Prostate gland (tissue), 2 donors: ENCODE measurements at regions not wholly inside any gene's neighbourhood (a gene's known extent, or its start where the extent isn't known, plus 50 kb on each side); places are given as distances from the start of the nearest gene placed in this dataset.

Experiments
- CTCF ChIP-seq, 4 experiments: fragments of 200-600 bp in 2 of 4; fragments of 450-650 bp in 2 of 4; sonication (generic) in 2 of 4; IDR thresholded peaks; 1 replicate in 3 of 4; 2 replicates in 1 of 4; pipeline ENCODE4 v1.5.1; 2016 to 2019; ENCODE audit warnings: antibody characterized with exemption in 4 of 4, mild to moderate bottlenecking in 2 of 4, moderate library complexity in 2 of 4
- POLR2AphosphoS5 ChIP-seq: sonication (generic); formaldehyde crosslinking; IDR thresholded peaks from one replicate; pipeline ENCODE4 v1.6.1; 2017; ENCODE audit warnings: antibody characterized with exemption

- TF ChIP-seq CTCF (IDR thresholded peaks at IDR 0.05) (no peak), POLR2AphosphoS5 (no peak)
Observed at GRCh38 chr21:23099185-23099584, 2101.0 kb downstream of the NCAM2 start.
